ENCODE measurements at regions not wholly inside any gene's neighbourhood (a gene's known extent, or its start where the extent isn't known, plus 50 kb on each side); places are given as distances from the start of the nearest gene placed in this dataset.
A peak's percentile ranks its signal among the peaks of the same experiment; 100 is the strongest.

GRCh38 chr16:88289001-88289400, 93.8 kb upstream of the ZNF469 start:
- no peak for DNase-seq (ENCODE audit: low spot score in 2 of 2)
- no peak for ATAC-seq
- H3K27ac Mint-ChIP-seq = no peak overlapping the region
- peaks cover 7 to 12% of the 10 kb centered on the region in 2 donors for H3K36me3 Mint-ChIP-seq
- H3K9me3 Mint-ChIP-seq = peaks cover 7 to 8% of the 10 kb centered on the region in 2 donors

- DNase-seq (ENCODE audit: low spot score in 2 of 2) (no peak), ATAC-seq (no peak)
- Mint-ChIP-seq H3K9me3 (peaks cover 7 to 8% of the 10 kb centered on the region in 2 donors), H3K27ac (no peak overlapping the region), H3K36me3 (peaks cover 7 to 12% of the 10 kb centered on the region in 2 donors)
Observed at GRCh38 chr16:88289561-88289960, 93.2 kb upstream of the ZNF469 start.

GRCh38 chr16:88289968-88290401, 92.8 kb upstream of the ZNF469 start:
- peaks cover 7 to 8% of the 10 kb centered on the region in 2 donors for H3K9me3 Mint-ChIP-seq
- DNase-seq (ENCODE audit: low spot score in 2 of 2) (no peak), ATAC-seq (no peak)
- H3K27ac Mint-ChIP-seq = no peak overlapping the region
- H3K36me3 Mint-ChIP-seq = peaks cover 7 to 12% of the 10 kb centered on the region in 2 donors

- H3K9me3 Mint-ChIP-seq = peaks cover 7 to 8% of the 10 kb centered on the region in 2 donors
- DNase-seq (ENCODE audit: low spot score in 2 of 2) = no peak
- no peak overlapping the region for H3K27ac Mint-ChIP-seq
- no peak for ATAC-seq
- H3K36me3 Mint-ChIP-seq = peaks cover 7 to 12% of the 10 kb centered on the region in 2 donors
Observed at GRCh38 chr16:88290850-88291830, 91.6 kb upstream of the ZNF469 start.

- Mint-ChIP-seq H3K9me3 (peaks cover under 1 to 1% of the 10 kb centered on the region in 2 donors), H3K27ac (no peak overlapping the region), H3K36me3 (peaks cover 1% of the 10 kb centered on the region in 2 donors)
- DNase-seq (ENCODE audit: low spot score in 2 of 2) = no peak
- ATAC-seq = no peak
Observed at GRCh38 chr16:88292007-88292970, 90.5 kb upstream of the ZNF469 start.

GRCh38 chr16:88293097-88293496, 89.7 kb upstream of the ZNF469 start:
- no peak for DNase-seq (ENCODE audit: low spot score in 2 of 2)
- Mint-ChIP-seq H3K36me3 (no peaks in the 10 kb centered on the region), H3K27ac (no peak overlapping the region), H3K9me3 (no peaks in the 10 kb centered on the region)
- no peak for ATAC-seq

GRCh38 chr16:88295671-88296436, 86.9 kb upstream of the ZNF469 start:
- Mint-ChIP-seq H3K9me3 (no peaks in the 10 kb centered on the region), H3K27ac (no peak overlapping the region), H3K36me3 (no peaks in the 10 kb centered on the region)
- no peak for DNase-seq (ENCODE audit: low spot score in 2 of 2)
- no peak for ATAC-seq

- no peaks in the 10 kb centered on the region for H3K9me3 Mint-ChIP-seq
- DNase-seq (ENCODE audit: low spot score in 2 of 2) (no peak), ATAC-seq (no peak)
- no peaks in the 10 kb centered on the region for H3K36me3 Mint-ChIP-seq
- no peak overlapping the region for H3K27ac Mint-ChIP-seq
Observed at GRCh38 chr16:88296437-88297177, 86.2 kb upstream of the ZNF469 start.

GRCh38 chr16:88297178-88297720, 85.5 kb upstream of the ZNF469 start:
- Mint-ChIP-seq H3K36me3 (no peaks in the 10 kb centered on the region), H3K27ac (no peak overlapping the region), H3K9me3 (no peaks in the 10 kb centered on the region)
- no peak for ATAC-seq
- DNase-seq (ENCODE audit: low spot score in 2 of 2) = no peak

GRCh38 chr16:88298181-88298832, 84.5 kb upstream of the ZNF469 start:
- ATAC-seq = no peak
- DNase-seq (ENCODE audit: low spot score in 2 of 2) = no peak
- Mint-ChIP-seq H3K27ac (no peak overlapping the region), H3K36me3 (no peaks in the 10 kb centered on the region), H3K9me3 (no peaks in the 10 kb centered on the region)

- no peak overlapping the region for H3K27ac Mint-ChIP-seq
- peak; percentile 78 to 84 for ATAC-seq
- no peaks in the 10 kb centered on the region for H3K9me3 Mint-ChIP-seq
Observed at GRCh38 chr16:88298833-88299745, 83.7 kb upstream of the ZNF469 start.

GRCh38 chr16:88299751-88300462, 82.9 kb upstream of the ZNF469 start:
- no peaks in the 10 kb centered on the region for H3K36me3 Mint-ChIP-seq
- ATAC-seq = peak in 1 of 2 donors; percentile 11
- DNase-seq (ENCODE audit: low spot score in 2 of 2) = no peak
- no peaks in the 10 kb centered on the region for H3K9me3 Mint-ChIP-seq
- H3K27ac Mint-ChIP-seq = no peak overlapping the region

More at GRCh38 chr16:88298833-88299745, 83.7 kb upstream of the ZNF469 start:
- no peaks in the 10 kb centered on the region for H3K36me3 Mint-ChIP-seq
- peak in 1 of 2 donors; percentile 10 for DNase-seq (ENCODE audit: low spot score in 2 of 2)

- DNase-seq (ENCODE audit: low spot score in 2 of 2) (no peak), ATAC-seq (no peak)
- Mint-ChIP-seq H3K36me3 (no peaks in the 10 kb centered on the region), H3K27ac (no peak overlapping the region), H3K9me3 (peaks cover 3 to 5% of the 10 kb centered on the region in 2 donors)
Observed at GRCh38 chr16:88300463-88300835, 82.3 kb upstream of the ZNF469 start.

GRCh38 chr16:88301431-88301830, 81.3 kb upstream of the ZNF469 start:
- ATAC-seq (no peak), DNase-seq (ENCODE audit: low spot score in 2 of 2) (no peak)
- no peak overlapping the region for H3K27ac Mint-ChIP-seq
- H3K9me3 Mint-ChIP-seq = peaks cover 8% of the 10 kb centered on the region in 2 donors
- no peaks in the 10 kb centered on the region for H3K36me3 Mint-ChIP-seq
